ENCODE measurements at regions not wholly inside any gene's neighbourhood (a gene's known extent, or its start where the extent isn't known, plus 50 kb on each side); places are given as distances from the start of the nearest gene placed in this dataset.

- H3K4me1 Mint-ChIP-seq: no peaks in the 10 kb centered on the region
- WGBS (ENCODE audit: insufficient coverage): 82% methylated on average over 3 of the region's 3 CpGs
- Histone ChIP-seq H3K9ac (ENCODE audit: low read length) (no peak overlapping the region), H3K4me1 (ENCODE audit: control insufficient read depth in 2 of 2, insufficient read depth in 2 of 2, low read length in 2 of 2) (no peaks in the 10 kb centered on the region), H3K36me3 (replicated peaks in 1 of 2; ENCODE audit: control extremely low read depth in 1 of 2, control insufficient read depth in 1 of 2, extremely low read depth in 1 of 2, insufficient read depth in 2 of 2, low read length in 1 of 2) (no peaks in the 10 kb centered on the region), H3K4me3 (ENCODE audit: control extremely low read depth in 1 of 5, extremely low read depth in 1 of 5, insufficient read depth in 1 of 5, low read depth in 2 of 5, low read length in 4 of 5) (no peak overlapping the region), H3K27me3 (replicated peaks in 1 of 4; ENCODE audit: control extremely low read depth in 1 of 4, control insufficient read depth in 3 of 4, insufficient read depth in 4 of 4, low read length in 3 of 4) (no peaks in the 10 kb centered on the region), H3K79me2 (ENCODE audit: control insufficient read depth, insufficient read depth, low read length) (no peaks in the 10 kb centered on the region), H3K4me2 (replicated peaks; ENCODE audit: low read depth, low read length, poor library complexity, severe bottlenecking) (no peak overlapping the region), H3K9me3 (ENCODE audit: control extremely low read depth in 1 of 3, control insufficient read depth in 2 of 3, insufficient read depth in 1 of 3, low read length in 2 of 3) (peaks cover 0 to 16% (median 4%) of the 10 kb centered on the region in 3 donors), H2AFZ (ENCODE audit: insufficient read depth, low read depth, low read length, poor library complexity, severe bottlenecking) (no peak overlapping the region), H3K27ac (ENCODE audit: low read length in 2 of 2) (no peak overlapping the region), H4K20me1 (ENCODE audit: control insufficient read depth, insufficient read depth, low read length, poor library complexity, severe bottlenecking) (no peaks in the 10 kb centered on the region)
- H3K27ac Mint-ChIP-seq: no peak overlapping the region
- ChIA-PET POLR2A (no interaction called here), CTCF (interaction anchor here (1.5 kb wide), 1 partner anchor 18 kb away, joined by 3 read pairs; no protein-coding TSS in a partner anchor)
- ATAC-seq (ENCODE audit: low read depth): no peak
- peaks cover 4% of the 10 kb centered on the region for H3K9me3 Mint-ChIP-seq (ENCODE audit: insufficient read depth)
- peaks cover 10% of the 10 kb centered on the region for H3K27me3 Mint-ChIP-seq
- intact Hi-C loops (cut with micrococcal nuclease): no loop called here
- no peak overlapping the region for H3K4me3 Mint-ChIP-seq
- TF ChIP-seq CTCF (IDR thresholded peaks at IDR 0.05) (no peak), EZH2 (IDR thresholded peaks at IDR 0.05; ENCODE audit: borderline replicate concordance, insufficient read depth, low read depth, low read length, poor library complexity, severe bottlenecking) (no peak)
- DNase-seq: no peak
These were observed 459.4 kb downstream of the NPHP4 start for GRCh38 chr1:5532811-5533210.

GRCh38 chr1:5526822-5527551, 465.2 kb downstream of the NPHP4 start:
- Histone ChIP-seq H4K20me1 (ENCODE audit: control insufficient read depth, insufficient read depth, low read length, poor library complexity, severe bottlenecking) (no peaks in the 10 kb centered on the region), H3K36me3 (replicated peaks in 1 of 2; ENCODE audit: control extremely low read depth in 1 of 2, control insufficient read depth in 1 of 2, extremely low read depth in 1 of 2, insufficient read depth in 2 of 2, low read length in 1 of 2) (no peaks in the 10 kb centered on the region), H3K9me3 (ENCODE audit: control extremely low read depth in 1 of 3, control insufficient read depth in 2 of 3, insufficient read depth in 1 of 3, low read length in 2 of 3) (peaks cover 0 to 16% (median 4%) of the 10 kb centered on the region in 3 donors), H3K4me3 (ENCODE audit: control extremely low read depth in 1 of 5, extremely low read depth in 1 of 5, insufficient read depth in 1 of 5, low read depth in 2 of 5, low read length in 4 of 5) (no peak overlapping the region), H2AFZ (ENCODE audit: insufficient read depth, low read depth, low read length, poor library complexity, severe bottlenecking) (no peak overlapping the region), H3K4me2 (replicated peaks; ENCODE audit: low read depth, low read length, poor library complexity, severe bottlenecking) (no peak overlapping the region), H3K27ac (ENCODE audit: low read length in 2 of 2) (no peak overlapping the region), H3K9ac (ENCODE audit: low read length) (no peak overlapping the region), H3K79me2 (ENCODE audit: control insufficient read depth, insufficient read depth, low read length) (no peaks in the 10 kb centered on the region), H3K4me1 (ENCODE audit: control insufficient read depth in 2 of 2, insufficient read depth in 2 of 2, low read length in 2 of 2) (no peaks in the 10 kb centered on the region), H3K27me3 (replicated peaks in 1 of 4; ENCODE audit: control extremely low read depth in 1 of 4, control insufficient read depth in 3 of 4, insufficient read depth in 4 of 4, low read length in 3 of 4) (peaks cover 0 to 5% (median 0%) of the 10 kb centered on the region in 4 experiments)
- Mint-ChIP-seq H3K27me3 (peaks cover 8% of the 10 kb centered on the region), H3K27ac (no peak overlapping the region), H3K4me3 (no peak overlapping the region), H3K9me3 (ENCODE audit: insufficient read depth) (peaks cover 4% of the 10 kb centered on the region), H3K4me1 (no peaks in the 10 kb centered on the region)
- 82% methylated on average over 18 of the region's 19 CpGs for WGBS (ENCODE audit: insufficient coverage)
- POLR2A ChIA-PET: no interaction called here
- intact Hi-C loops (cut with micrococcal nuclease): no loop called here
- TF ChIP-seq EZH2 (IDR thresholded peaks at IDR 0.05; ENCODE audit: borderline replicate concordance, insufficient read depth, low read depth, low read length, poor library complexity, severe bottlenecking) (no peak), CTCF (IDR thresholded peaks at IDR 0.05) (no peak)
- DNase-seq (no peak), ATAC-seq (ENCODE audit: low read depth) (no peak)
- CTCF ChIA-PET: interaction anchor here (2.5 kb wide), 1 partner anchor 16 kb away, joined by 11 read pairs; no protein-coding TSS in a partner anchor
